Epithelial cell of esophagus (primary cell): ENCODE measurements at regions not wholly inside any gene's neighbourhood (a gene's known extent, or its start where the extent isn't known, plus 50 kb on each side); places are given as distances from the start of the nearest gene placed in this dataset.
"Not testable (repeated sequence)": the region's sequence is repeated elsewhere in the genome, so short reads cannot be mapped to it uniquely, and the experiment has no call there.

Experiments used
- DNase-seq: peaks from one replicate; pipeline ENCODE4 v3.0.0; 2010; ENCODE audit warnings: low read depth
- H3K4me3 ChIP-seq: 2 replicates; pipeline ENCODE4 v1.5.1; 2011; ENCODE audit warnings: mild to moderate bottlenecking, low read length, control low read depth
- TF ChIP-seq, protein P1 (sequence below): IDR thresholded peaks from 2 replicates; pipeline ENCODE4 v1.5.1; 2011; ENCODE audit warnings: low read depth, mild to moderate bottlenecking, low read length, control low read depth, inconsistent platforms; ENCODE audit not compliant: insufficient read depth; ENCODE audit errors: missing control alignments

- DNase-seq, result no peak
Measured at GRCh38 chr5:152105085-152105484, 180.4 kb upstream of the GLRA1 start.

DNA sequence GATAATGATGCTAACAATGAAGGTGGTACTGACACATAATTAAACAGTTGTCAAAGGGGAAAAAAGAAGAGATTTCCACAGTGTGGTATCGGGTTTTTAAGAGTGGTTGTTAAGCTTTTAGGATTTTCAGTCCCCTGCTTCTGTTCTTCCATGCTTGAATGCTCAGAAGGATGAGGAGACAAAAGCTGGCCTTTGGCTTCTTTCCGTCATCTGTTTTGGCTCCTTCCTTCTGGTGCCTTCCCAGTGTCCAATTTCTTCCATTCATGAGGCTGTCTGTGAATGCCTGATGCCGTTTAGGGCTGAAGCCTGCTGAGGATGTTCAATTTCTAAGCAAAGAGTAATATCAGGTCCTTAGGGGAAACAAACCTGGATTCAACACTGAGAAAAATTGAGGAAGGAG is 179.6 kb upstream of the GLRA1 start:
- H3K4me3 ChIP-seq, result no peak overlapping the region
- TF ChIP-seq, protein P1, sequence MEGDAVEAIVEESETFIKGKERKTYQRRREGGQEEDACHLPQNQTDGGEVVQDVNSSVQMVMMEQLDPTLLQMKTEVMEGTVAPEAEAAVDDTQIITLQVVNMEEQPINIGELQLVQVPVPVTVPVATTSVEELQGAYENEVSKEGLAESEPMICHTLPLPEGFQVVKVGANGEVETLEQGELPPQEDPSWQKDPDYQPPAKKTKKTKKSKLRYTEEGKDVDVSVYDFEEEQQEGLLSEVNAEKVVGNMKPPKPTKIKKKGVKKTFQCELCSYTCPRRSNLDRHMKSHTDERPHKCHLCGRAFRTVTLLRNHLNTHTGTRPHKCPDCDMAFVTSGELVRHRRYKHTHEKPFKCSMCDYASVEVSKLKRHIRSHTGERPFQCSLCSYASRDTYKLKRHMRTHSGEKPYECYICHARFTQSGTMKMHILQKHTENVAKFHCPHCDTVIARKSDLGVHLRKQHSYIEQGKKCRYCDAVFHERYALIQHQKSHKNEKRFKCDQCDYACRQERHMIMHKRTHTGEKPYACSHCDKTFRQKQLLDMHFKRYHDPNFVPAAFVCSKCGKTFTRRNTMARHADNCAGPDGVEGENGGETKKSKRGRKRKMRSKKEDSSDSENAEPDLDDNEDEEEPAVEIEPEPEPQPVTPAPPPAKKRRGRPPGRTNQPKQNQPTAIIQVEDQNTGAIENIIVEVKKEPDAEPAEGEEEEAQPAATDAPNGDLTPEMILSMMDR, result no peak
- DNase-seq, result no peak

More at GRCh38 chr5:152105085-152105484, 180.4 kb upstream of the GLRA1 start:
- TF ChIP-seq, protein P1, result no peak
- no peak overlapping the region for H3K4me3 ChIP-seq

GRCh38 chr5:152102908-152103307 is 178.3 kb upstream of the GLRA1 start:
- DNase-seq, H3K4me3 ChIP-seq: not testable (repeated sequence)

DNA sequence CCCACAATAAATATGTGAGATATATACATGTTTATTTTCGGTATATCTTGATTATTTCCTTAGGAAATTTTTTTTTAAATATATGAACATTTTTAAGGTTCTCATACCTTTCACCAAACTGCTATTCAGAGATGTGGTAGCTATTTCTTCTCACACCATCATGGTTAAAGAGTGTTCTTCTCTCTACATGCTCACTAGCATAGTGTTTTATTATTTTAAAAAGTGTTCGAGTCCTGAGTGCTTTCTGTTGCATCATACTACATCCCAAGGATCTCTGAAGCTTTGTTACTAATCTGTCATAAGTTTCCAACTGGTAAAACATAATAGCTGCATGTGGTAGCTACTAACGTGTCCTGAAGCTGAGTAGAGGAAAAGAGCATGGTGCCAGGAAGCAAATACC is 177.4 kb upstream of the GLRA1 start:
- TF ChIP-seq, protein P1, result no peak
- no peak for DNase-seq
- H3K4me3 ChIP-seq, result no peak overlapping the region

- no peak overlapping the region for H3K4me3 ChIP-seq
- TF ChIP-seq, protein P1, result no peak
- no peak for DNase-seq
Measured at GRCh38 chr5:152100462-152100861, 175.8 kb upstream of the GLRA1 start.

- TF ChIP-seq, protein P1, result no peak
- no peak overlapping the region for H3K4me3 ChIP-seq
- DNase-seq, result no peak
Measured at GRCh38 chr5:152097128-152097527, 172.5 kb upstream of the GLRA1 start.

DNA sequence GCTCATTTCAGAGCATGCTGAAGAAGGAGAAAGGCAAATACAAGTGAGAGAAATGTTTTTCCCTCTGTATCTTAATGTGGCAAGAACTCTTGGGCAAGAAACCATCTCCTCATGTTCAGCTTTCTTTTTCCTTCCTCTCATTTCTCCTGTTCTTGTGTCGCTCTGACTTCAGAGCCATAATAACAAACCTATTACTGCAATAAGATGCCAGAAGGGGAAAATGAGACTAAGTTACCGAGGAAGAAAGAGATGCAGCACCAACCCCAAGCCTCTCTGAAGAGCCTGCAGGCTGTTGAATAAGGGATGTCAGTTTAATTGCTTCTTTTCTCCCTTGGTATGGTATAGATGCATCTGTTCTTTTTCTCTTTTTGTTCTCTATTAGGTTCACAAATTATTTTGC is 170.1 kb upstream of the GLRA1 start:
- no peak overlapping the region for H3K4me3 ChIP-seq
- TF ChIP-seq, protein P1, result no peak

More for the DNA sequence above, 170.1 kb upstream of the GLRA1 start:
- DNase-seq, result no peak
